DND-41 (cell line): ENCODE measurements at regions not wholly inside any gene's neighbourhood (a gene's known extent, or its start where the extent isn't known, plus 50 kb on each side); places are given as distances from the start of the nearest gene placed in this dataset.

ENCODE experiments used
- ATAC-seq: fragments of 200-7000 bp; cut with Tn5 transposase; 3 replicates; pipeline ENCODE4 v1.9.1; 2021; ENCODE audit warnings: low read depth; ENCODE audit not compliant: insufficient read depth
- DNase-seq: peaks from one replicate; pipeline ENCODE4 v3.0.0-alpha.2; 2020
- H2AFZ ChIP-seq: 2 replicates; pipeline ENCODE4 v1.6.0; 2012; ENCODE audit warnings: low read depth, low read length
- H3K27ac ChIP-seq: 2 replicates; pipeline ENCODE4 v1.5.1; 2012; ENCODE audit warnings: low read length, inconsistent platforms
- H3K27me3 ChIP-seq: fragments of 200-600 bp; sonication (generic); 2 replicates; pipeline ENCODE4 v1.6.0; 2012; ENCODE audit warnings: low read length, mild to moderate bottlenecking, inconsistent platforms; ENCODE audit not compliant: insufficient read depth, poor library complexity
- H3K36me3 ChIP-seq: 2 replicates; pipeline ENCODE4 v1.5.1; 2012; ENCODE audit warnings: low read length, inconsistent platforms; ENCODE audit not compliant: insufficient read depth
- H3K4me1 ChIP-seq: 2 replicates; pipeline ENCODE4 v1.5.1; 2012; ENCODE audit warnings: mild to moderate bottlenecking, low read length; ENCODE audit not compliant: insufficient read depth
- H3K4me2 ChIP-seq: 2 replicates; pipeline ENCODE4 v1.6.0; 2012; ENCODE audit warnings: mild to moderate bottlenecking, moderate library complexity, low read length, inconsistent platforms; ENCODE audit not compliant: insufficient read depth
- H3K4me3 ChIP-seq, 2 experiments: fragments of 200-600 bp in 1 of 2; shearing (Covaris generic) in 1 of 2; 2 replicates each; pipeline ENCODE4 v1.5.1; 2012 to 2016; ENCODE audit warnings: inconsistent platforms in 2 of 2, low read length in 2 of 2, mild to moderate bottlenecking in 2 of 2, low read depth in 1 of 2, moderate library complexity in 1 of 2
- H3K79me2 ChIP-seq: 2 replicates; pipeline ENCODE4 v1.6.0; 2012; ENCODE audit warnings: low read length, inconsistent platforms; ENCODE audit not compliant: insufficient read depth
- H3K9ac ChIP-seq: 2 replicates; pipeline ENCODE4 v1.6.0; 2012; ENCODE audit warnings: low read depth, mild to moderate bottlenecking, inconsistent platforms, low read length, moderate library complexity
- H3K9me3 ChIP-seq: 2 replicates; pipeline ENCODE4 v1.5.1; 2012; ENCODE audit warnings: low read length, moderate library complexity, mild to moderate bottlenecking, inconsistent platforms; ENCODE audit not compliant: insufficient read depth, severe bottlenecking
- H4K20me1 ChIP-seq: 2 replicates; pipeline ENCODE4 v1.6.0; 2012; ENCODE audit warnings: low read length; ENCODE audit not compliant: insufficient read depth
- EZH2 ChIP-seq: IDR thresholded peaks from 3 replicates; pipeline ENCODE4 v1.6.1; 2012; ENCODE audit warnings: borderline replicate concordance, low read depth, mild to moderate bottlenecking, moderate library complexity, low read length, inconsistent platforms; ENCODE audit not compliant: severe bottlenecking
- TF ChIP-seq, protein P1 (sequence below): IDR thresholded peaks from 2 replicates; pipeline ENCODE4 v1.5.1; 2012; ENCODE audit warnings: borderline replicate concordance, low read length, moderate library complexity, mild to moderate bottlenecking; ENCODE audit not compliant: poor library complexity, severe bottlenecking; ENCODE audit errors: extremely low read depth

DNA sequence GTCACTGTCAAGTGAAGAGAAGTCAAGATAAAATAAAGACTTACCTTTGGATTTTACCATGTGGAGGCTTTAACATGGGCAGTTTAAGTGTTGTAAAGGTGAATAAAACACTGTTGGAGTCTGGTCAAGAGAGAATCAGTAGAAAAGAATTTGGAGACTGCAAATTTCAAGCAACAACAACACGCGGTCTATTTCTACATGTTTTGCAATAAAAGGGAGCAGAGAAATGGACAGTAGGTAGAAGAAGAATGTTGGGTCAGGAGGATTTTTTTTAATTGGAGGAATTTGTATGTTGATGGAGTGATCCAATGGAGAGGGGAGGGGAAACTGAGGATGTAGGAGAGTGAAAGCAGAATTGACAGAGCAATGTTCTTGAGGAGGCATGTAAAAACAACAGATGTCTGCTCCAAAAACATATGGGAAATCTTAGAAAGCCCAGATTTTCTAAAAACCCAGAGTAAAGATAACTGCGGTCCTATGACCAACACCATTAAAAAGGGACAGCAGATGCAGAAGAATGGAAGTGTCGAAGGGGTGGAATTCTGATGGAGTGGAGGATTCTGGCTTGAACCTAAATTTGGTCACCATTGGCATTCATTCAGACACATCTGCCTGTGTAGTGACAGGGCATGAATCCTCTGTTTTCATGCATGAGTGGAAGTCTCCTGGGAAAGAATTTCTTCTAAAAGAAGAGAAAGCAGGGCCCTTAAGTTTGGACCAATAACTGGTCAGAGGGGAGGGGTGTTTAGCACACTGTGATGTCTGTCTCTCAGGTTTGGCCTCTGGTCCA is 68.0 kb upstream of the OSBPL8 start:
- Histone ChIP-seq H3K4me3 (no peak overlapping the region), H3K36me3 (no peaks in the 10 kb centered on the region), H3K9ac (no peak overlapping the region), H3K27ac (no peak overlapping the region), H2AFZ (no peak overlapping the region), H4K20me1 (no peaks in the 10 kb centered on the region), H3K4me1 (no peaks in the 10 kb centered on the region), H3K4me2 (no peak overlapping the region), H3K79me2 (no peaks in the 10 kb centered on the region), H3K9me3 (no peaks in the 10 kb centered on the region), H3K27me3 (peaks cover 5% of the 10 kb centered on the region)
- TF ChIP-seq, protein P1, sequence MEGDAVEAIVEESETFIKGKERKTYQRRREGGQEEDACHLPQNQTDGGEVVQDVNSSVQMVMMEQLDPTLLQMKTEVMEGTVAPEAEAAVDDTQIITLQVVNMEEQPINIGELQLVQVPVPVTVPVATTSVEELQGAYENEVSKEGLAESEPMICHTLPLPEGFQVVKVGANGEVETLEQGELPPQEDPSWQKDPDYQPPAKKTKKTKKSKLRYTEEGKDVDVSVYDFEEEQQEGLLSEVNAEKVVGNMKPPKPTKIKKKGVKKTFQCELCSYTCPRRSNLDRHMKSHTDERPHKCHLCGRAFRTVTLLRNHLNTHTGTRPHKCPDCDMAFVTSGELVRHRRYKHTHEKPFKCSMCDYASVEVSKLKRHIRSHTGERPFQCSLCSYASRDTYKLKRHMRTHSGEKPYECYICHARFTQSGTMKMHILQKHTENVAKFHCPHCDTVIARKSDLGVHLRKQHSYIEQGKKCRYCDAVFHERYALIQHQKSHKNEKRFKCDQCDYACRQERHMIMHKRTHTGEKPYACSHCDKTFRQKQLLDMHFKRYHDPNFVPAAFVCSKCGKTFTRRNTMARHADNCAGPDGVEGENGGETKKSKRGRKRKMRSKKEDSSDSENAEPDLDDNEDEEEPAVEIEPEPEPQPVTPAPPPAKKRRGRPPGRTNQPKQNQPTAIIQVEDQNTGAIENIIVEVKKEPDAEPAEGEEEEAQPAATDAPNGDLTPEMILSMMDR: no peak
- no peak for TF ChIP-seq EZH2
- DNase-seq: no peak
- no peak for ATAC-seq

DNA sequence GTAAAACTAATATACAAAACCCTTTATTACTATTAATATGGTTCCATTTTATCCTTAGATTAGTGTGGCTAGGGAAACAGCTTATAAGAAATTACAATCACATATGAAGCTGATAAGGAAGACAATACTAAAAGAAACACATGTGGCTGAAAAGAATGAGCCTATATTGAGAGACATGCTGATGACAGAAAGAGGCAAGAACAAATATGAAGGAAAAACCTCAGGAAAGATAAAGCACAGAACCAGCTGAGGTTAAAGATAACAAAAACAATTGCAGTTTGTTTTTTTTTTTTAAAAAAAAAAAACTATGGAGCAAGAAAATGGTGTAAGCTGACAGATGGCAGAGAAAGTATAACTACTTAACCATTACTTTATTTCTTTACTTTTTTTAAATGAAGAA is 69.2 kb upstream of the OSBPL8 start:
- Histone ChIP-seq H3K36me3 (no peaks in the 10 kb centered on the region), H3K4me1 (no peaks in the 10 kb centered on the region), H3K27me3 (peaks cover 5% of the 10 kb centered on the region), H3K9ac (no peak overlapping the region), H3K4me2 (no peak overlapping the region), H4K20me1 (no peaks in the 10 kb centered on the region), H3K9me3 (no peaks in the 10 kb centered on the region), H2AFZ (no peak overlapping the region), H3K79me2 (no peaks in the 10 kb centered on the region), H3K4me3 (no peak overlapping the region), H3K27ac (no peak overlapping the region)
- TF ChIP-seq, protein P1: no peak
- TF ChIP-seq EZH2: no peak
- no peak for ATAC-seq
- DNase-seq: no peak

DNA sequence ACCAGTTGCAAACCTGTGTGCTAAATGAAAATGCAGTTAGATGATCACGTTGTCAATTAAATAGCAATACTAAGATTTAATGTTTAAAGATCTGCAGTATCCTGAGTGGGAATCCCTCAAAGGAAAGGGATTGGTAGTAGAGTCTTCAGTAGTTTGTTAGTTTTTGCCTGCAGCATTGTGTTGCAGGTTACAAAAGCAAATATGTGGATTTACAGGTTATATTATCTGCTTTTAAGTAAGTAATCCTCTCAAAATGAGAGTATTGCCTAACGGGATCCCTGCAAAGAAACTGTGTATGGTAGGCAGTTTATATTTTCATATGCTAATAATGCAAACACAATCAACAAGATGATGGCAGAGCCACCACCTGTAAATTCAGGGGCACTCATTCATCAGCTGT is 72.2 kb upstream of the OSBPL8 start:
- TF ChIP-seq, protein P1: no peak
- no peak for TF ChIP-seq EZH2
- Histone ChIP-seq H3K4me3 (no peak overlapping the region), H3K9ac (no peak overlapping the region), H3K27me3 (peaks cover 1% of the 10 kb centered on the region), H3K9me3 (no peaks in the 10 kb centered on the region), H3K36me3 (no peaks in the 10 kb centered on the region), H3K4me2 (no peak overlapping the region), H3K4me1 (no peaks in the 10 kb centered on the region), H3K27ac (no peak overlapping the region), H3K79me2 (no peaks in the 10 kb centered on the region), H2AFZ (no peak overlapping the region), H4K20me1 (no peaks in the 10 kb centered on the region)
- no peak for DNase-seq
- no peak for ATAC-seq

DNA sequence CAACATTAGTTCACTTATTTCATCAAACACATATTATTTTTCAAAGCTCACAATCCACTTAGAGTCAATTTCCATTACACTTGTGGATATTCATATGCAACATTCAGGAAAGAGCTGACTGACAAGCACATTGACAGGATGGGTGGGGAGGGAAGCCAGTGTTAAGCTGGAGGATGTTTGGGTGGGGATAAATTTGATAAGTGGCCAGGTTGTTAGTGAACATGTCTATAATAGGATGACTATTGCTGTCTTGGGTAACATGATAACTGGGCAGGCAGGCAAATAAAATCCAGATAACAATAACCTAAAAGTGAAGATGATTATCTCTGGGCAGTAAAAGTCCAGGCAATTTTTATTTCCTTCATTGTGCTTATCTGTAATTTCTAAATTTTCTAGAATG is 73.8 kb upstream of the OSBPL8 start:
- Histone ChIP-seq H3K79me2 (no peaks in the 10 kb centered on the region), H3K27me3 (no peaks in the 10 kb centered on the region), H3K27ac (no peak overlapping the region), H3K4me3 (no peak overlapping the region), H4K20me1 (no peaks in the 10 kb centered on the region), H3K4me1 (no peaks in the 10 kb centered on the region), H3K36me3 (no peaks in the 10 kb centered on the region), H3K9me3 (no peaks in the 10 kb centered on the region), H3K4me2 (no peak overlapping the region), H3K9ac (no peak overlapping the region), H2AFZ (no peak overlapping the region)
- ATAC-seq (no peak), DNase-seq (no peak)
- no peak for TF ChIP-seq EZH2
- TF ChIP-seq, protein P1: no peak
